ENCODE measurements at regions not wholly inside any gene's neighbourhood (a gene's known extent, or its start where the extent isn't known, plus 50 kb on each side); places are given as distances from the start of the nearest gene placed in this dataset.

DNA sequence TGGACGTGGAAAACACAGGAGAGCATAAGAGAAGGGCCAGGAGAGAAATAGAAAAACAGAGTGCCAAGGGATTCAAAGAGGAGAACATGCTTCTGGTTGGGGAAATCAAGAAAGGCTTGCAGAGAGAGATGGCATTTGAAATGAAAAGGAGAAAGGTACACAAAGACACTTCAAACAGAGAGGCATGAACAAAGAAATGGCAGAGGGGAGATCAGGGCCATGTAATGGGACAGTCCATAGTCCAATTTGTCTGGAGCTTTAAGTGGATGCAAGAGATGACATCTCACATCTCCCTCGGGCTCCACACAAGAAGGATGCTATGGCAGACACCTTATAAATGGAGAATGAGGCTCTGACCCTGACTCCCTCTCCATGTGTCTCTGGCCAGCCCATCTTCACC, 331.1 kb downstream of the MLLT3 start:
- TF ChIP-seq, protein P1, sequence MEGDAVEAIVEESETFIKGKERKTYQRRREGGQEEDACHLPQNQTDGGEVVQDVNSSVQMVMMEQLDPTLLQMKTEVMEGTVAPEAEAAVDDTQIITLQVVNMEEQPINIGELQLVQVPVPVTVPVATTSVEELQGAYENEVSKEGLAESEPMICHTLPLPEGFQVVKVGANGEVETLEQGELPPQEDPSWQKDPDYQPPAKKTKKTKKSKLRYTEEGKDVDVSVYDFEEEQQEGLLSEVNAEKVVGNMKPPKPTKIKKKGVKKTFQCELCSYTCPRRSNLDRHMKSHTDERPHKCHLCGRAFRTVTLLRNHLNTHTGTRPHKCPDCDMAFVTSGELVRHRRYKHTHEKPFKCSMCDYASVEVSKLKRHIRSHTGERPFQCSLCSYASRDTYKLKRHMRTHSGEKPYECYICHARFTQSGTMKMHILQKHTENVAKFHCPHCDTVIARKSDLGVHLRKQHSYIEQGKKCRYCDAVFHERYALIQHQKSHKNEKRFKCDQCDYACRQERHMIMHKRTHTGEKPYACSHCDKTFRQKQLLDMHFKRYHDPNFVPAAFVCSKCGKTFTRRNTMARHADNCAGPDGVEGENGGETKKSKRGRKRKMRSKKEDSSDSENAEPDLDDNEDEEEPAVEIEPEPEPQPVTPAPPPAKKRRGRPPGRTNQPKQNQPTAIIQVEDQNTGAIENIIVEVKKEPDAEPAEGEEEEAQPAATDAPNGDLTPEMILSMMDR (IDR thresholded peaks at IDR 0.05 in 4 of 5, conservative IDR thresholded peaks at IDR 0.05 in 1 of 5) = no peak
- in situ Hi-C loops (cut with MboI; ENCODE audit: low sequenced_read_pairs in 4 of 4) = no loop called here
- Histone ChIP-seq H3K4me3 (no peak overlapping the region), H3K27ac (no peak overlapping the region), H3K4me1 (no peaks in the 10 kb centered on the region), H3K27me3 (no peaks in the 10 kb centered on the region), H3K36me3 (no peaks in the 10 kb centered on the region), H3K9me3 (no peaks in the 10 kb centered on the region)
- intact Hi-C loops (cut with DNase I; ENCODE audit: low total_unique reads) = no loop called here
- no peak for DNase-seq
- ATAC-seq = no peak

DNA sequence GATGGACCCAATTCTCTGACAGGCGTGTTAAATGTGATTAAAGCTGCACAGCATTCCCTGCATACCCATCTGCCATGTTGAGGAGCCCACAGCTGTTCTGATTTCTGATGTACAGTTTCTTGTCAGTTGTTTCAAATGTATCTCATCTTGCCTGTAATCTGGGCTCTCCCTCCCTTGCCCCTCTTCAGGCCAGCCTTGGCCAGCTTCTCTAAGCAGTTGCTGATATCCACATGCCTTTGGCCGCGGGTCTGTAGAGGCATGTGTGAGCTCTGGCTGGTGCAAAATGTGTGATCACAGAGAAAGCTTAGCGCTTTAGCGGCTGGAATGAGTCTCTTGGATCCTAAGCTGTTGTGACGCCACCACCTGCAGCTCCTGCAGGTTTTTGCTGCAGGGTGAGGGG, 332.0 kb downstream of the MLLT3 start:
- no peaks in the 10 kb centered on the region for H3K27me3 ChIP-seq
- intact Hi-C loops (cut with DNase I; ENCODE audit: low total_unique reads) (no loop called here), in situ Hi-C loops (cut with MboI; ENCODE audit: low sequenced_read_pairs in 4 of 4) (no loop called here)
- no peaks in the 10 kb centered on the region for H3K9me3 ChIP-seq
- H3K4me1 ChIP-seq = no peaks in the 10 kb centered on the region
- H3K4me3 ChIP-seq = no peak overlapping the region
- H3K36me3 ChIP-seq = no peaks in the 10 kb centered on the region
- ATAC-seq (no peak), DNase-seq (no peak)
- H3K27ac ChIP-seq = no peak overlapping the region
- TF ChIP-seq, protein P1 (IDR thresholded peaks at IDR 0.05 in 4 of 5, conservative IDR thresholded peaks at IDR 0.05 in 1 of 5) = no peak
- TF ChIP-seq POLR2A (IDR thresholded peaks at IDR 0.05) = no peak

DNA sequence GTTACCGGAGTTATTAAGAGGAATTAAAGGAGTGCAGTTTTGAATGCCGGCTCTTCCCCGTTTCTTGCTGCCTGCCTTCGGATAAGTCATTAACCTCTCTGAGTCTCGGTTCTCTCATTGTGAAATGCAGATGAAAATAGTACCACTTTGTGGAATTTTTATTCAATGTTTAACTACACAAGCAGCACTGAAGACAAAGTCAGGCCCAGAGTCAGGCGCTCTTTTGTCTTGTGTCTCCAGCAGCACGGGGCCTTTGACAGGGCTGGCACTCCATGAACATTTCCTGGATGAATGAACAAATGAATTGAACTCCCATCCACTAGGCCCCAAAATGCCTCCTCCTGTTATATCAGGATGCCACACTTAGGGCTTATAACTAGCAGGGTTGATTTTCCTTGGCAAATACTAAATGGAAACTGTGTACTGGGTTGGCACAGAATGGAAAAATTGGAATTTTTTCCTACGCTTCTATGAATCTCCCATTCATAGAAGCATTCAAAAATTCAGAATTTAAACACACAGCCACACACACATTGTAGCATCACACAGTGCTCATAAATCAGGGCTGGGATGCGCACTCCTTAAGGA, 332.8 kb downstream of the MLLT3 start:
- in situ Hi-C loops (cut with MboI; ENCODE audit: low sequenced_read_pairs in 4 of 4) = no loop called here
- H3K4me1 ChIP-seq = no peaks in the 10 kb centered on the region
- no peaks in the 10 kb centered on the region for H3K36me3 ChIP-seq
- TF ChIP-seq, protein P1 (IDR thresholded peaks at IDR 0.05 in 4 of 5, conservative IDR thresholded peaks at IDR 0.05 in 1 of 5) = no peak
- H3K27ac ChIP-seq = no peak overlapping the region
- no peak overlapping the region for H3K4me3 ChIP-seq
- intact Hi-C loops (cut with DNase I; ENCODE audit: low total_unique reads) = no loop called here
- H3K27me3 ChIP-seq = no peaks in the 10 kb centered on the region
- ATAC-seq (no peak), DNase-seq (no peak)
- no peaks in the 10 kb centered on the region for H3K9me3 ChIP-seq

DNA sequence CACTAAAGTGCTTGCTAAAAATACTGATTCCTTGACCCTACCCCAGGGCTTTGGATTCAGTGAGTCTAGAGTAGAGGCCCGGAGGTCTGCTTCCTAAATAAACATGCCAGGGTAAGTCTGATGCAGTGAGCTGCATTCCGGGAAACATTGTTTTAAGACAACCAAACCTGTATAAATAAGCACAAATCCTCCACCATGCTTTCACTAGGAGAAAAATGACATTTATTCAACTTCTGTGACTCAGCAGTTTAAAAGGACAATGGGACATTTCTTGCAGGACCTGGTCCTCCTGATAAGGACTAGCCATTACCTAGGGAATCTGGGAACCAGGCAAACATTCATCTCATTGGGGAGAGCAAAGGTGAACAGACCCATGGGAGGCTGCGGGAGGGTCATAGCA, 335.3 kb downstream of the MLLT3 start:
- H3K36me3 ChIP-seq = no peaks in the 10 kb centered on the region
- H3K4me1 ChIP-seq = no peaks in the 10 kb centered on the region
- in situ Hi-C loops (cut with MboI; ENCODE audit: low sequenced_read_pairs in 4 of 4) = no loop called here
- TF ChIP-seq, protein P1 (IDR thresholded peaks at IDR 0.05 in 4 of 5, conservative IDR thresholded peaks at IDR 0.05 in 1 of 5) = no peak
- no peak for TF ChIP-seq POLR2A (IDR thresholded peaks at IDR 0.05)
- no peaks in the 10 kb centered on the region for H3K9me3 ChIP-seq
- no peak overlapping the region for H3K4me3 ChIP-seq
- H3K27ac ChIP-seq = no peak overlapping the region
- ATAC-seq (no peak), DNase-seq (no peak)
- H3K27me3 ChIP-seq = no peaks in the 10 kb centered on the region
- intact Hi-C loops (cut with DNase I; ENCODE audit: low total_unique reads) = no loop called here

DNA sequence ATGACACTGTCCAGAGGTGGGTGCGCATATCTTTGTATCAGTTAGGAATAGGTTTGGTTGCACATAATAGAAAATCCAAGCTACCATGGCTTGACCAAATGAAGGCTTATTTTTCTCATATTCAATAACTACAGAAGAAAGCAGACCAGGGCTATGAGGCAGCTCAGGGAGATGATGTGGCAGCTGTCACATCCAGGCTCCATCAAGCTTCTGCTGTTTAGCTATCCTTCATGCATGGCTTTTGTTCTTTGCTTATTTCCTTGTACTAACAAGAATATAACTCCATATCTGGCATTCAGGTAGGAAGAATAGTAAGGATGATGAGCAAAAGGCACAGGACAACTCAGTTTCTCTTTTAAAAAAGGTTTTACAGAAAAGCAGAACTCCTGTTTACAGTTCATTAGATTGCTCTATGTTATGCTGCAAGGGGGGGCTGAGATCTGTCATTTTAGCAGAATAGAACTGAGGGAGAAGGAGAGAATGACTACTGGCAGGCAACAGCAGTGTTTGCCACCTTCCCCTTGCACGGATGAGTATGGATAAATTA, 336.1 kb downstream of the MLLT3 start:
- no peak for ATAC-seq
- H3K27me3 ChIP-seq = no peaks in the 10 kb centered on the region
- DNase-seq = no peak
- H3K4me3 ChIP-seq = no peak overlapping the region
- no peak overlapping the region for H3K27ac ChIP-seq
- intact Hi-C loops (cut with DNase I; ENCODE audit: low total_unique reads) = no loop called here
- no peaks in the 10 kb centered on the region for H3K36me3 ChIP-seq
- H3K9me3 ChIP-seq = no peaks in the 10 kb centered on the region
- H3K4me1 ChIP-seq = no peaks in the 10 kb centered on the region
- in situ Hi-C loops (cut with MboI; ENCODE audit: low sequenced_read_pairs in 4 of 4) = no loop called here
- no peak for TF ChIP-seq POLR2A (IDR thresholded peaks at IDR 0.05)
- TF ChIP-seq, protein P1 (IDR thresholded peaks at IDR 0.05 in 4 of 5, conservative IDR thresholded peaks at IDR 0.05 in 1 of 5) = no peak
